ENCODE measurements at regions not wholly inside any gene's neighbourhood (a gene's known extent, or its start where the extent isn't known, plus 50 kb on each side); places are given as distances from the start of the nearest gene placed in this dataset.

GRCh38 chr1:217373761-217374701 lies 256.9 kb downstream of the GPATCH2 start:
- no peak overlapping the region for H3K4me3 ChIP-seq
- FAIRE-seq (no peak), DNase-seq (peak in 1 of 6 donors; percentile 42), ATAC-seq (no peak)
- WGBS, 2 donors: 89 to 91% methylated on average over 11 of the region's 11 CpGs
- no peaks in the 10 kb centered on the region for H3K9me3 ChIP-seq
- intact Hi-C loops (cut with DNase I): no loop called here
- H3K27ac ChIP-seq: no peak overlapping the region
- H3K27me3 ChIP-seq: no peaks in the 10 kb centered on the region
- H3K4me1 ChIP-seq: no peaks in the 10 kb centered on the region
- no peak for TF ChIP-seq CTCF (IDR thresholded peaks at IDR 0.05)
- H3K36me3 ChIP-seq: no peaks in the 10 kb centered on the region

GRCh38 chr1:217372049-217372970 lies 258.6 kb downstream of the GPATCH2 start:
- no peak for TF ChIP-seq CTCF (IDR thresholded peaks at IDR 0.05)
- intact Hi-C loops (cut with DNase I): no loop called here
- Histone ChIP-seq H3K4me3 (no peak overlapping the region), H3K27ac (no peak overlapping the region), H3K36me3 (no peaks in the 10 kb centered on the region), H3K27me3 (no peaks in the 10 kb centered on the region), H3K9me3 (no peaks in the 10 kb centered on the region), H3K4me1 (no peaks in the 10 kb centered on the region)
- 83 to 88% methylated on average over 7 of the region's 7 CpGs for WGBS, 2 donors
- DNase-seq (peak in 1 of 6 donors; percentile 38), ATAC-seq (no peak), FAIRE-seq (no peak)

- no peak for ATAC-seq
- Histone ChIP-seq H3K27me3 (no peaks in the 10 kb centered on the region), H3K27ac (no peak overlapping the region), H3K9me3 (no peaks in the 10 kb centered on the region), H3K36me3 (no peaks in the 10 kb centered on the region), H3K4me3 (no peak overlapping the region), H3K4me1 (no peaks in the 10 kb centered on the region)
- DNase-seq: no peak
- no peak for FAIRE-seq
- 86 to 93% methylated on average over 10 of the region's 10 CpGs for WGBS, 2 donors
- intact Hi-C loops (cut with DNase I): no loop called here
- TF ChIP-seq CTCF (IDR thresholded peaks at IDR 0.05): no peak
Observed at GRCh38 chr1:217370757-217371156, 260.1 kb downstream of the GPATCH2 start.

- no peak for DNase-seq
- H3K36me3 ChIP-seq: no peaks in the 10 kb centered on the region
- H3K4me1 ChIP-seq: no peaks in the 10 kb centered on the region
- no peak for ATAC-seq
- no peak for FAIRE-seq
- 67 to 83% methylated on average over 9 of the region's 9 CpGs for WGBS, 2 donors
- no peaks in the 10 kb centered on the region for H3K9me3 ChIP-seq
- no peaks in the 10 kb centered on the region for H3K27me3 ChIP-seq
- intact Hi-C loops (cut with DNase I): no loop called here
- no peak overlapping the region for H3K4me3 ChIP-seq
- H3K27ac ChIP-seq: no peak overlapping the region
- no peak for TF ChIP-seq CTCF (IDR thresholded peaks at IDR 0.05)
Observed at GRCh38 chr1:217369996-217370551, 260.8 kb downstream of the GPATCH2 start.

Data from pancreas (tissue), 10 donors.